ENCODE measurements at regions not wholly inside any gene's neighbourhood (a gene's known extent, or its start where the extent isn't known, plus 50 kb on each side); places are given as distances from the start of the nearest gene placed in this dataset.

DNA sequence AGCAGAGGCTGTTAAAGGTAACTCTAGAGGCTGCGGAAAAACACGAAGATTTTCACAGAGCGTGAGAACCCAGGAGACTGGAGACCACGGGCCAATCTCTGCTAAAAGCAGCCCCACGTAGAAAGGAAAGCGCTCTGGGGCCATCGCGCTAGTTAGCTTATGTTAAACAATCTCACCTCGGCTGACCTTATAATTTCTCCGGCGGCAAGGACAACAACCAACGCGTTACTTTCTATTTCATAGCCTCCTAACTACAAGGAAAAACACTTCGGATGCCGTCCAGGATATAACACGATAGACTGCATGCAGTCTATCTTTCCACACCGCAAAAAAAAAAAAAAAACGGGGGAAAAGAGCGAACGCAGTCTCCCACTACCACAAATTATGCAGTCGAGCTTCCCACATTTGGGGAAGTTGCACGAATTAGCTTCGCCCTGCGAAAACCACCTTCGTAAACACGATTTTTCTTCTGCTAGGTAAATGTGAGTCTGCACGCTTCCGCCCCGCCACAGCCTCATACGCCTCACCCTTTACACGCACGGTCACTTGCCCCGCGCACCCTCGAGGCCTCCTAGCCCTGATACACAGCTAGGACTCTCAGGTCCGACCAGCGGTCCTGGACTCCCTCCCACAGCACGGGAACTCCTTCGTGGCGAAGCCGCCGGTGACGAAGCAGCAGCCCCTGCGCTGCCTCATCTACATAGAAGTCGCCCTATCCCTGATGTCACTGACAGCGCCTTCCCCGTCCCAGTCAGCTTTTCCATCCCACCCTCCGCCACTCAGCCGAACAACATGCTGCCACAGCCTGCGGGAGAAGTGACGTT, 87.8 kb downstream of the PRKAB2 start (continued):
- TF ChIP-seq HNRNPH1 (optimal IDR thresholded peaks at IDR 0.05; ENCODE audit: low read depth, low read length) = no peak
- TF ChIP-seq, protein P1, sequence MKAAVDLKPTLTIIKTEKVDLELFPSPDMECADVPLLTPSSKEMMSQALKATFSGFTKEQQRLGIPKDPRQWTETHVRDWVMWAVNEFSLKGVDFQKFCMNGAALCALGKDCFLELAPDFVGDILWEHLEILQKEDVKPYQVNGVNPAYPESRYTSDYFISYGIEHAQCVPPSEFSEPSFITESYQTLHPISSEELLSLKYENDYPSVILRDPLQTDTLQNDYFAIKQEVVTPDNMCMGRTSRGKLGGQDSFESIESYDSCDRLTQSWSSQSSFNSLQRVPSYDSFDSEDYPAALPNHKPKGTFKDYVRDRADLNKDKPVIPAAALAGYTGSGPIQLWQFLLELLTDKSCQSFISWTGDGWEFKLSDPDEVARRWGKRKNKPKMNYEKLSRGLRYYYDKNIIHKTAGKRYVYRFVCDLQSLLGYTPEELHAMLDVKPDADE (conservative IDR thresholded peaks at IDR 0.05; ENCODE audit: control insufficient read depth, low read depth, low read length) = peak; percentile 99
- TF ChIP-seq ZC3H11A (IDR thresholded peaks at IDR 0.05; ENCODE audit: low read depth, low read length) = no peak
- TF ChIP-seq MAFG (tag; conservative IDR thresholded peaks at IDR 0.05) = no peak; the same call in 1 of the 2 replicates
- TF ChIP-seq ETV6 (IDR thresholded peaks at IDR 0.05; ENCODE audit: borderline replicate concordance in 1 of 2, low read depth in 2 of 2, low read length in 1 of 2) = peak; percentile 38 to 85; a peak in 3 of 4 replicates
- no peak for TF ChIP-seq ETV6 (CRISPR knock-in tag; IDR thresholded peaks at IDR 0.05; ENCODE audit: borderline replicate concordance)
- TF ChIP-seq, protein P2, sequence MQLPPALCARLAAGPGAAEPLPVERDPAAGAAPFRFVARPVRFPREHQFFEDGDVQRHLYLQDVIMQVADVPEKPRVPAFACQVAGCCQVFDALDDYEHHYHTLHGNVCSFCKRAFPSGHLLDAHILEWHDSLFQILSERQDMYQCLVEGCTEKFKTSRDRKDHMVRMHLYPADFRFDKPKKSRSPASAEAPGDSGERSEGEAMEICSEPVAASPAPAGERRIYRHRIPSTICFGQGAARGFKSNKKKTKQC (CRISPR knock-in tag; IDR thresholded peaks at IDR 0.05) = peak; percentile 61; the same call in 1 of the 2 replicates
- no peak for TF ChIP-seq ZNF324 (CRISPR knock-in tag; IDR thresholded peaks at IDR 0.05)
- TF ChIP-seq ZFP1 (CRISPR knock-in tag; IDR thresholded peaks at IDR 0.05) = no peak
- peak; percentile 99 for TF ChIP-seq POLR2H (tag; IDR thresholded peaks at IDR 0.05; ENCODE audit: low read depth)
- TF ChIP-seq ZNF57 (CRISPR knock-in tag; IDR thresholded peaks at IDR 0.05) = 0 out of 2 replicates have a peak, but pooled peaks have one; percentile 69
- TF ChIP-seq L3MBTL2 (IDR thresholded peaks at IDR 0.05) = peak; percentile 89
- TF ChIP-seq, protein P3, sequence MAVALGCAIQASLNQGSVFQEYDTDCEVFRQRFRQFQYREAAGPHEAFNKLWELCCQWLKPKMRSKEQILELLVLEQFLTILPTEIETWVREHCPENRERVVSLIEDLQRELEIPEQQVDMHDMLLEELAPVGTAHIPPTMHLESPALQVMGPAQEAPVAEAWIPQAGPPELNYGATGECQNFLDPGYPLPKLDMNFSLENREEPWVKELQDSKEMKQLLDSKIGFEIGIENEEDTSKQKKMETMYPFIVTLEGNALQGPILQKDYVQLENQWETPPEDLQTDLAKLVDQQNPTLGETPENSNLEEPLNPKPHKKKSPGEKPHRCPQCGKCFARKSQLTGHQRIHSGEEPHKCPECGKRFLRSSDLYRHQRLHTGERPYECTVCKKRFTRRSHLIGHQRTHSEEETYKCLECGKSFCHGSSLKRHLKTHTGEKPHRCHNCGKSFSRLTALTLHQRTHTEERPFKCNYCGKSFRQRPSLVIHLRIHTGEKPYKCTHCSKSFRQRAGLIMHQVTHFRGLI (CRISPR knock-in tag; IDR thresholded peaks at IDR 0.05) = peak; percentile 64; the same call in 1 of the 2 replicates
- no peak for TF ChIP-seq KLF6 (CRISPR knock-in tag; IDR thresholded peaks at IDR 0.05; ENCODE audit: borderline replicate concordance)
- TF ChIP-seq, protein P4, sequence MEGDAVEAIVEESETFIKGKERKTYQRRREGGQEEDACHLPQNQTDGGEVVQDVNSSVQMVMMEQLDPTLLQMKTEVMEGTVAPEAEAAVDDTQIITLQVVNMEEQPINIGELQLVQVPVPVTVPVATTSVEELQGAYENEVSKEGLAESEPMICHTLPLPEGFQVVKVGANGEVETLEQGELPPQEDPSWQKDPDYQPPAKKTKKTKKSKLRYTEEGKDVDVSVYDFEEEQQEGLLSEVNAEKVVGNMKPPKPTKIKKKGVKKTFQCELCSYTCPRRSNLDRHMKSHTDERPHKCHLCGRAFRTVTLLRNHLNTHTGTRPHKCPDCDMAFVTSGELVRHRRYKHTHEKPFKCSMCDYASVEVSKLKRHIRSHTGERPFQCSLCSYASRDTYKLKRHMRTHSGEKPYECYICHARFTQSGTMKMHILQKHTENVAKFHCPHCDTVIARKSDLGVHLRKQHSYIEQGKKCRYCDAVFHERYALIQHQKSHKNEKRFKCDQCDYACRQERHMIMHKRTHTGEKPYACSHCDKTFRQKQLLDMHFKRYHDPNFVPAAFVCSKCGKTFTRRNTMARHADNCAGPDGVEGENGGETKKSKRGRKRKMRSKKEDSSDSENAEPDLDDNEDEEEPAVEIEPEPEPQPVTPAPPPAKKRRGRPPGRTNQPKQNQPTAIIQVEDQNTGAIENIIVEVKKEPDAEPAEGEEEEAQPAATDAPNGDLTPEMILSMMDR (IDR thresholded peaks at IDR 0.05 in 2 of 3, conservative IDR thresholded peaks at IDR 0.05 in 1 of 3; ENCODE audit: insufficient read depth in 2 of 3, low read depth in 1 of 3, low read length in 3 of 3) = no peak
- TF ChIP-seq, protein P5, sequence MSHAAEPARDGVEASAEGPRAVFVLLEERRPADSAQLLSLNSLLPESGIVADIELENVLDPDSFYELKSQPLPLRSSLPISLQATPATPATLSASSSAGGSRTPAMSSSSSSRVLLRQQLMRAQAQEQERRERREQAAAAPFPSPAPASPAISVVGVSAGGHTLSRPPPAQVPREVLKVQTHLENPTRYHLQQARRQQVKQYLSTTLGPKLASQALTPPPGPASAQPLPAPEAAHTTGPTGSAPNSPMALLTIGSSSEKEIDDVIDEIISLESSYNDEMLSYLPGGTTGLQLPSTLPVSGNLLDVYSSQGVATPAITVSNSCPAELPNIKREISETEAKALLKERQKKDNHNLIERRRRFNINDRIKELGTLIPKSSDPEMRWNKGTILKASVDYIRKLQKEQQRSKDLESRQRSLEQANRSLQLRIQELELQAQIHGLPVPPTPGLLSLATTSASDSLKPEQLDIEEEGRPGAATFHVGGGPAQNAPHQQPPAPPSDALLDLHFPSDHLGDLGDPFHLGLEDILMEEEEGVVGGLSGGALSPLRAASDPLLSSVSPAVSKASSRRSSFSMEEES (CRISPR knock-in tag; IDR thresholded peaks at IDR 0.05) = peak; percentile 9; the same call in 1 of the 2 replicates
- peak; percentile 68; the same call in 1 of the 2 replicates for TF ChIP-seq PHB2 (IDR thresholded peaks at IDR 0.05; ENCODE audit: low read depth)
- TF ChIP-seq NFYB (IDR thresholded peaks at IDR 0.05; ENCODE audit: extremely low read depth, insufficient read length) = no peak
- peak; percentile 90 for TF ChIP-seq SAFB (IDR thresholded peaks at IDR 0.05; ENCODE audit: borderline replicate concordance, low read depth, low read length)

Data from K562 (cell line).